A549 (cell line): ENCODE measurements at regions not wholly inside any gene's neighbourhood (a gene's known extent, or its start where the extent isn't known, plus 50 kb on each side); places are given as distances from the start of the nearest gene placed in this dataset.

Experiments used
- E2F6 ChIP-seq: IDR thresholded peaks from 2 replicates; pipeline ENCODE4 v1.6.1; 2012; ENCODE audit warnings: low read depth, borderline replicate concordance
- EHMT2 ChIP-seq: fragments of 200-600 bp; sonication (generic); IDR thresholded peaks from 2 replicates; pipeline ENCODE4 v1.6.1; 2016; ENCODE audit warnings: antibody characterized with exemption, low read depth, mild to moderate bottlenecking, moderate library complexity
- EP300 ChIP-seq, 2 experiments: fragments of >200 bp; sonication (Bioruptor Twin); formaldehyde crosslinking; IDR thresholded peaks; 2 replicates in 1 of 2; 3 replicates in 1 of 2; pipeline ENCODE4 v1.6.1; 2016 to 2017
- HDAC2 ChIP-seq: fragments of 200-600 bp; sonication (generic); IDR thresholded peaks from 2 replicates; pipeline ENCODE4 v1.6.1; 2016
- HOXA7 ChIP-seq: fragments of 250-450 bp; sonication (Bioruptor Pico); IDR thresholded peaks from 2 replicates; pipeline ENCODE4 v1.5.0; 2020; ENCODE audit warnings: mild to moderate bottlenecking, moderate library complexity
- KDM1A ChIP-seq: fragments of 200-600 bp; sonication (generic); IDR thresholded peaks from 2 replicates; pipeline ENCODE4 v1.6.1; 2016; ENCODE audit warnings: low read depth, mild to moderate bottlenecking
- NPAS2 ChIP-seq: fragments of 250-450 bp; sonication (Bioruptor Pico); IDR thresholded peaks from 2 replicates; pipeline ENCODE4 v1.8.0; 2022; ENCODE audit warnings: mild to moderate bottlenecking, moderate library complexity, borderline replicate concordance
- PHF8 ChIP-seq: fragments of 200-600 bp; sonication (generic); IDR thresholded peaks from 2 replicates; pipeline ENCODE4 v1.6.1; 2016; ENCODE audit warnings: low read depth, mild to moderate bottlenecking, antibody characterized with exemption, moderate library complexity, borderline replicate concordance
- POLR2A ChIP-seq: IDR thresholded peaks from 2 replicates; pipeline ENCODE4 v1.6.1; 2012; ENCODE audit warnings: mild to moderate bottlenecking, low read length
- RAD21 ChIP-seq, 2 experiments: fragments of >200 bp in 1 of 2; sonication (Bioruptor Twin) in 1 of 2; formaldehyde crosslinking in 1 of 2; IDR thresholded peaks in 1 of 2; conservative IDR thresholded peaks in 1 of 2; 2 replicates in 1 of 2; 3 replicates in 1 of 2; pipeline ENCODE4 v1.6.1; 2012 to 2018; ENCODE audit warnings: inconsistent platforms in 1 of 2
- SREBF2 ChIP-seq: fragments of 450-650 bp; IDR thresholded peaks from 2 replicates; pipeline ENCODE4 v1.6.1; 2014; ENCODE audit warnings: mild to moderate bottlenecking, moderate library complexity
- ZSCAN20 ChIP-seq: fragments of 250-450 bp; sonication (Bioruptor Pico); IDR thresholded peaks from 2 replicates; pipeline ENCODE4 v1.8.0; 2022; ENCODE audit warnings: mild to moderate bottlenecking, moderate library complexity
- TF ChIP-seq, protein P1 (sequence below): fragments of >200 bp; sonication (Bioruptor Twin); formaldehyde crosslinking; IDR thresholded peaks from 3 replicates; pipeline ENCODE4 v1.5.1; 2016
- TF ChIP-seq, protein P2 (sequence below): fragments of 200-600 bp; sonication (generic); IDR thresholded peaks from 2 replicates; pipeline ENCODE4 v1.6.1; 2016; ENCODE audit warnings: antibody characterized with exemption, mild to moderate bottlenecking, moderate library complexity

- no peak for TF ChIP-seq ZSCAN20 (CRISPR knock-in tag)
- TF ChIP-seq, protein P1, sequence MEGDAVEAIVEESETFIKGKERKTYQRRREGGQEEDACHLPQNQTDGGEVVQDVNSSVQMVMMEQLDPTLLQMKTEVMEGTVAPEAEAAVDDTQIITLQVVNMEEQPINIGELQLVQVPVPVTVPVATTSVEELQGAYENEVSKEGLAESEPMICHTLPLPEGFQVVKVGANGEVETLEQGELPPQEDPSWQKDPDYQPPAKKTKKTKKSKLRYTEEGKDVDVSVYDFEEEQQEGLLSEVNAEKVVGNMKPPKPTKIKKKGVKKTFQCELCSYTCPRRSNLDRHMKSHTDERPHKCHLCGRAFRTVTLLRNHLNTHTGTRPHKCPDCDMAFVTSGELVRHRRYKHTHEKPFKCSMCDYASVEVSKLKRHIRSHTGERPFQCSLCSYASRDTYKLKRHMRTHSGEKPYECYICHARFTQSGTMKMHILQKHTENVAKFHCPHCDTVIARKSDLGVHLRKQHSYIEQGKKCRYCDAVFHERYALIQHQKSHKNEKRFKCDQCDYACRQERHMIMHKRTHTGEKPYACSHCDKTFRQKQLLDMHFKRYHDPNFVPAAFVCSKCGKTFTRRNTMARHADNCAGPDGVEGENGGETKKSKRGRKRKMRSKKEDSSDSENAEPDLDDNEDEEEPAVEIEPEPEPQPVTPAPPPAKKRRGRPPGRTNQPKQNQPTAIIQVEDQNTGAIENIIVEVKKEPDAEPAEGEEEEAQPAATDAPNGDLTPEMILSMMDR = no peak
- TF ChIP-seq, protein P2, sequence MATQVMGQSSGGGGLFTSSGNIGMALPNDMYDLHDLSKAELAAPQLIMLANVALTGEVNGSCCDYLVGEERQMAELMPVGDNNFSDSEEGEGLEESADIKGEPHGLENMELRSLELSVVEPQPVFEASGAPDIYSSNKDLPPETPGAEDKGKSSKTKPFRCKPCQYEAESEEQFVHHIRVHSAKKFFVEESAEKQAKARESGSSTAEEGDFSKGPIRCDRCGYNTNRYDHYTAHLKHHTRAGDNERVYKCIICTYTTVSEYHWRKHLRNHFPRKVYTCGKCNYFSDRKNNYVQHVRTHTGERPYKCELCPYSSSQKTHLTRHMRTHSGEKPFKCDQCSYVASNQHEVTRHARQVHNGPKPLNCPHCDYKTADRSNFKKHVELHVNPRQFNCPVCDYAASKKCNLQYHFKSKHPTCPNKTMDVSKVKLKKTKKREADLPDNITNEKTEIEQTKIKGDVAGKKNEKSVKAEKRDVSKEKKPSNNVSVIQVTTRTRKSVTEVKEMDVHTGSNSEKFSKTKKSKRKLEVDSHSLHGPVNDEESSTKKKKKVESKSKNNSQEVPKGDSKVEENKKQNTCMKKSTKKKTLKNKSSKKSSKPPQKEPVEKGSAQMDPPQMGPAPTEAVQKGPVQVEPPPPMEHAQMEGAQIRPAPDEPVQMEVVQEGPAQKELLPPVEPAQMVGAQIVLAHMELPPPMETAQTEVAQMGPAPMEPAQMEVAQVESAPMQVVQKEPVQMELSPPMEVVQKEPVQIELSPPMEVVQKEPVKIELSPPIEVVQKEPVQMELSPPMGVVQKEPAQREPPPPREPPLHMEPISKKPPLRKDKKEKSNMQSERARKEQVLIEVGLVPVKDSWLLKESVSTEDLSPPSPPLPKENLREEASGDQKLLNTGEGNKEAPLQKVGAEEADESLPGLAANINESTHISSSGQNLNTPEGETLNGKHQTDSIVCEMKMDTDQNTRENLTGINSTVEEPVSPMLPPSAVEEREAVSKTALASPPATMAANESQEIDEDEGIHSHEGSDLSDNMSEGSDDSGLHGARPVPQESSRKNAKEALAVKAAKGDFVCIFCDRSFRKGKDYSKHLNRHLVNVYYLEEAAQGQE = no peak
- no peak for TF ChIP-seq EP300 (IDR thresholded peaks at IDR 0.05)
- no peak for TF ChIP-seq HOXA7 (CRISPR knock-in tag)
- no peak for TF ChIP-seq POLR2A
- no peak for TF ChIP-seq SREBF2
- no peak for TF ChIP-seq E2F6
- no peak for TF ChIP-seq KDM1A
- no peak for TF ChIP-seq HDAC2
- TF ChIP-seq EHMT2 = no peak
- no peak for TF ChIP-seq PHF8
- TF ChIP-seq NPAS2 (CRISPR knock-in tag) = no peak
- TF ChIP-seq RAD21 (conservative IDR thresholded peaks at IDR 0.05 in 1 of 2, IDR thresholded peaks at IDR 0.05 in 1 of 2) = no peak
Observed at GRCh38 chr5:166341740-166342337, 1949.6 kb upstream of the WWC1 start.
